GM12891 (cell line): ENCODE measurements at regions not wholly inside any gene's neighbourhood (a gene's known extent, or its start where the extent isn't known, plus 50 kb on each side); places are given as distances from the start of the nearest gene placed in this dataset.

Experiments
- POLR2A ChIP-seq: IDR thresholded peaks from 2 replicates; pipeline ENCODE4 v1.6.1; 2011; ENCODE audit warnings: low read depth, low read length, control low read depth
- POLR2AphosphoS5 ChIP-seq: IDR thresholded peaks from 2 replicates; pipeline ENCODE4 v1.6.1; 2011; ENCODE audit warnings: low read depth, low read length, control low read depth

DNA sequence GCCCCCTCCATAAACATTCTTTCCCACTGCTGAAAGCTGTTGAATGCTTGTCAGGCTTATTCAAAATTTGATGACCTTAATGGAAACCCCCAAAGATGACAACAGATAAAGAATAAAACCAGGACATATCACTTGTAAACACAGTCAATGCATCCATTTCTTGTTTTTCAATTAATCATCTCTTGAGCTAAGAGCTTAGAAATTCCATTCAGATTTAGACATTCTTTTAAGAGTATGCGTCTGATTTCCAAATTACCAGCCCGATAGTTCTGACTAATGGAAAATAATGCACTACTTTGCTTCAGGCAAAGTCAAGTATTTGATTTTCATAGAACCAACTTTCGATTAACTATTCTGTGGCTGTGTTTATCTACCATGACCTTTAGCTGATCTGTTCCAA, 100.6 kb upstream of the RUNX1 start:
- no peak for TF ChIP-seq POLR2A
- no peak for TF ChIP-seq POLR2AphosphoS5
